HG02798 (cell line): ENCODE measurements at regions not wholly inside any gene's neighbourhood (a gene's known extent, or its start where the extent isn't known, plus 50 kb on each side); places are given as distances from the start of the nearest gene placed in this dataset.

Experiments
- ATAC-seq: cut with Tn5 transposase; IDR thresholded peaks from one replicate; pipeline ENCODE4 v1.9.1; 2021; ENCODE audit warnings: mild to moderate bottlenecking; ENCODE audit not compliant: unreplicated experiment, poor library complexity

DNA sequence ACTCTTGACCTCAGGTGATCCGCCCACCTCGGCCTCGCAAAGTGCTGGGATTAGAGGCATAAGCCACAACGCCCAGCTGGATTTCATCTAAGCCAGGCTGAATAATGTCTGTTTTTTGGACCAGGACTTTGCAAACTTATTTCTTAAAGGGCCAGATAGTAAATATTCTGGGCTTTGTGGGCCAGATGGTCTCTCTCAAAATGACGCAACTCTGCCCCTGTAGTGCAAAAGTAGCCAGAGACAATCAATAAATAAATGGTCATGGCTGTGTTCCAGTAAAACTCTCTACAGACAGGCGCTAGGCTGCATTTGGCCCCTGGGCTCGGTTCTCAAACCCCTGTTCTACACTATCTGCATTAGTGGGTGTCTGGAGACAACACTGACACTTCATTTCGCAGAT is 121.9 kb upstream of the CDH13 start:
- ATAC-seq, result no peak

DNA sequence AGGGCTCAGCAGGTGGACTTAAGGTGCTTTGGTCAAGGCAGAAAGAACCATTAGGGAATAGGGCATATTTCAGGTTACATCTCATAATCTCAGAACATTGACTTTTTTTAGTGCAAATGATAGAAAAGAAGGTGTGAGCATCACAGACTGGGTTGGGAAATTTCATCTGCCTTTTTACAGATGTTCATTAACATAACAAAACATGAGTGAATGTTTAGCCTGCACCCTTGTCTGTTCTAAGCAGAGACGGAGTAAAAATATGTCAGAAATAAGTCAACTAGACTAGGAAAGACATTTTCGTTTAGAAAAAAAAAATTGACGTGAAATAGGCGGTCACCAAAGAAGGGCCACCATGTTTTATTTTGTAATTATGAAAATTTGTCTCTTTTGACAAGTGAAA is 127.5 kb upstream of the CDH13 start:
- no peak for ATAC-seq

DNA sequence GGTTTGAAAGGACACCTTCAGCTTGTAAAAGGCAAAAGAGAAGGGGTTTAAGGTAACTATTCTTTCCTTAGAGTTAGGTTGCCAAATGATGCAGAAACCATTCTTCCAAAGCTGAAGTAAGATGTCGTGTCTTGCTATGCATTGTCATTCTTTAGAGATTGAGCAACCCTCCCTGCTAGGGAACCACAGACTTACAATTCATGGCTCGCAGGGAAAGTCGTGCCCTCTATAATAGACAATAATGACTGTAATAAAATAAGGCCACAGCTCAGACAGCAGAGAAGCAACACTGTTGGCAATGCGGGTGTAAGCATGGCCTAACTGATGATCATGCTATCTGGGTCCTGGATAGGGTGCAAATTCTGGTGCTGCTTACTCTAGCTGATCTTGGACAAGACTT is 129.6 kb upstream of the CDH13 start:
- no peak for ATAC-seq

DNA sequence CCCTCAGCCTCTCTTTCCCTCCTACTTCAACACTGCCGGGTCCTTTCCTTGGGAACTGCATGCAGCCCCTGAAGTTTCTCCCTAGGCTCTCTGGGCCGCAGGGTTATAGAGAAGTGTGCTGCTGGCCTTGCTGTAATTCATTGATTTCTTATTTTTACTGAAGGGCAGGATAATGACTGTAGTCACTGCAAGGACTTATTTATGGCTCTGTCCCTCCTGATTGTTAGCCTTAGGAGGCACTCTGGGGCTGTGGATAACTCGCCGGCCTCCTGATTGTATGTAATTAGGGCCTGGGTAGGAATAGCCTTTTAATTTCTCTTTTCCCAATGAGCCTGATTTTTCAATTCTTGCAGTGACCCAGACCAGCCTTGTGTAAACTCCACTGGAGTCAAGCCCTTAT is 138.3 kb upstream of the CDH13 start:
- ATAC-seq, result no peak

GRCh38 chr16:82481455-82481854 is 145.3 kb upstream of the CDH13 start:
- no peak for ATAC-seq

- no peak for ATAC-seq
Observed at GRCh38 chr16:82476786-82477185, 150.0 kb upstream of the CDH13 start.

- ATAC-seq, result no peak
Observed at GRCh38 chr16:82470620-82471152, 156.1 kb upstream of the CDH13 start.

DNA sequence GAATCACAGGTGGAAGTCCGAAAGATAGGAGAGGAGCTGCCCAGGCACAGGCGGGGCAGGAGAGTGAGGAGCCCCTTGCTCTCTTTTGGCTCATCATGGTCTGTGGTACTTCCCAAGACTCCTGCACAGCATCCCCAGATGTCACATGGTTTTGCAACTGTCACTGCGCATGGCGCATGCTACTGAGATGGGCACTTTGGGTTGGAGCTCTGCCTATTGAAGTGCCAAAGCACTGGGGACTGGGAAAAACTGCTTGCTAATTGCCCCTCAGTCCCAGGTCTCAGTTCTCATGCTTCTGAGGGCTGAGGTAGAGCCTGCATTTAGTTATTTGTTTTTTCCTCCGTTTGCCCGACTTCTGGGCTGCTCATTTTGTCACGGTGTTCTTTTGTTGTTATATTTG is 156.8 kb upstream of the CDH13 start:
- no peak for ATAC-seq

DNA sequence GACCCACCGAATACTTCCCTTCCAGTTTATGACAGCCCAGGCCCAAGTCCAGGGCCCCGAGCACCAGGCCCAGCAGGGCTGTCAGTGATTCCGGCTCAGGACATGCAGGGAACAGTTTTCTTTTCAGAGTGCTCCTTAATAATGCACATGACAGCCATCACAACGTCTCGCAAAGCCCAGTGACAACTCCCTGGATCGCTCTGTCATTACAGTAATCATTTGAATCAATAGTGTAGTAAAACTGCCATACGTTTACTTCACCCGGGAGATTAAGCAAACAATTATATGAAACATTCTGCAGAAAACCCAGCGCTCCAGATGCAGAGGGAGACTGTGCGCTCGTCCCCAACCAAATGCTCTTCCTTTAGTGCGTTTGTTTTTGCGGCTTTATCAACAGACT is 162.6 kb upstream of the CDH13 start:
- no peak for ATAC-seq

DNA sequence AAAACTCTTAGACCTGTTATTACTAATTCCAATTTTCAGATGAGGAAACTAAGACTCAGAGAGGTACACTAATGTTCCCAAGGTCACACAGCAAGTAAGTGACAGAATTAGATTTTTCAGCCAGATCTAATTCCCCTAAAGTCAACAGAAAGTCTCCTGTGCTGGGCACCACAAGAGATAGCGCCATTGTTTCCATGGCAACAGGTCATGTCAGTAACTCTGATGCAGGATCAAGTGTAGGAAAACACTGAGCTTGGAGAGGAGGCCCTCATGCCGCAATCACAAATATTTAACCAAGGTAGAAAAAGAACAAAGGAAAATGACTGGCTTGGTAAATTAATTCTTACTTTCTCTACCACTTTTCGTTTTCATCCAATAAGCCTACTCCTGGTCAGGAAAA is 166.0 kb upstream of the CDH13 start:
- ATAC-seq, result no peak

GRCh38 chr16:82459580-82460256 is 167.1 kb upstream of the CDH13 start:
- no peak for ATAC-seq

DNA sequence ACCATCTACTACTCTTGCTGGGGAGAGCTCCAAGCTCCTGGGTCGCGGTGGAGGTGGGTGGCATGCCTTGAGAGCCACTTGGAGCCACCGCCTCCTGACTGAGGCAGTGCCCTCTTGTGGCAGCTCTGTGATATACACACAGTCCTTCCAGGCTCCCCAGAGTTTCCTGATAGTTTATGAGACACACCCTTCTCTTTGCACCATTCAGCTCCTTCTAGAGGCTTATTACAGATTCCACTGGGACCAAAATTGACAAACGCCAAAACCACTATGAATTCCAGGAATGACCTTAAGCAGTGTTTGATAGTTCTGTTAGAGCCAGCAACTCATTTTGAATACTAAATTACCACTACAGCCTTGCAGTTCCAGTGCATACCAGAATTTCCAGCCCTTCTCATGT is 170.1 kb upstream of the CDH13 start:
- peak; percentile 84 for ATAC-seq

DNA sequence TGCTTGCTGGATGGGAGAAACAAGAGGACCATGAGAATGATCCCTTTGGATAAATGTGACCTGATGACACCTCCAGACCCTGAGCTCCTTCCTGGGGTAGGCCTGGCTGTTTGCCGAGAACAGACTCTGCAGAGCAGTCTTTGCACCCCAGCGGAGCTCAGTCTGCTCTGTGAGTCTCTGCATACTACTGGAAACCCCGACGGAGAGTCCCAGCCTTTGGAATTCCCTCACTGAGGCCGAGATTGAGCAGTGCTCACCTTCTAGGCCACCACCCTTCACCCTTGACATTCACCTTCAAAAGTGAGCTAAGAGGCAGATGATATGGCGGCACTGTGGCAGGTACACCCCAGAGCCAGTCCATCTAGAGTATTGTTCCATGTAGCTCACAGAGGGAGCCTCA is 172.2 kb upstream of the CDH13 start:
- ATAC-seq, result no peak

DNA sequence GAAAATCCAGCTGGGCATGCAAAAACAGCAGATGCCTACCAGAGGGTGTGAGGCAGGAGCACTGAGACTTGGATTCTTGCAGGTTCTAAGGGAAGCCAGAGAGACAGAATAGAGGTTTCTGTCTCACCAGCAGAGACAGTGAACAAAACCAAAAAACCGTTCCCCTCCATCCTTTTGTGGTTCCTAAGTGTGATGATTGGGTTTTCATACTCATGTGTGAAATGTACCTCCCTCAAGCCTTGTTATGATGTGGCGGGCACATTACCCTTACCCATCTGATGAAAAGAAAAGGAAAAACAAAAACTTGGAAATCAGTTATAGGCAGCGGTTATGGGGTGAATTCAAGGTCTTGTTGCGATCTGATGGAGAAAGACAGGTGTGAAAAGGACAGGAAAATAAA is 172.6 kb upstream of the CDH13 start:
- no peak for ATAC-seq

- ATAC-seq, result no peak
Observed at GRCh38 chr16:82452004-82452756, 174.6 kb upstream of the CDH13 start.

DNA sequence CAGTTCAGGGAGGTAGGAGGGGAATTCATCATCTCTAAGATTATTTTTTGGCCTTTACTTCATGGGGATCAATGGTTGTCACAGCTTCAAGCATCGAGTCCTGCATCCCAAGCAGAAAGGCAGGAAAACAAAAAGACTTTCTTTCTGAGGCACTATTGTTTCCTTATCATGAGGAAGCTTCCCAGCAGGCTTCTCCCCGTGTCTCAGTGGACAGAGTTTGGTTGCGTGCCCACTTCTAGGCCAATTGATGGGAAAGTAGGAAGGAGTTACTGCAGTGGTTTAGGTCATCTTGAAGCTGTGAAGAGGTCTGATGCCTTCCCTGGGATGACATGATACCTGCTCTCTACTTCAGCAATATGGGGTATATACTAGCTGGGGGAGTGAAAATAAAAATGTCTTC is 175.3 kb upstream of the CDH13 start:
- ATAC-seq, result no peak

DNA sequence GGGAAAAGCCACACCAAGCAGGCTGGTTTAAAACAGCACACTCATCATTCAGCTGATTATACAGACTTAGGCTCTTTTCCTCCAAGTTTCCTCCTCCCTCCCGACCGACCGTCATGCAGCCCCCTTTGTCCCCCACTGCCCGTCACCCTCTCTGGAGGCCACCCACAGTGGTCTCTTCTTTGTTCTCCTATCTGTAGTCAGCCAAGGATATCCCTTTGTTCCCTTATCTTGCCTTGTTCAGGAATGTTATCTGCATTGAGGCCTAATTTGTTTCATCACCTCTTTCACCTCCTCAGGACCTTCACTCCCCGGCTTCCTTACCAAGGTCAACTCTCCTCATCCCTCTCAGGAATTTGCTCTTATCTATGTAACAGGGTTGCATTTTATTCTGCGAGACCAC is 186.4 kb upstream of the CDH13 start:
- no peak for ATAC-seq

DNA sequence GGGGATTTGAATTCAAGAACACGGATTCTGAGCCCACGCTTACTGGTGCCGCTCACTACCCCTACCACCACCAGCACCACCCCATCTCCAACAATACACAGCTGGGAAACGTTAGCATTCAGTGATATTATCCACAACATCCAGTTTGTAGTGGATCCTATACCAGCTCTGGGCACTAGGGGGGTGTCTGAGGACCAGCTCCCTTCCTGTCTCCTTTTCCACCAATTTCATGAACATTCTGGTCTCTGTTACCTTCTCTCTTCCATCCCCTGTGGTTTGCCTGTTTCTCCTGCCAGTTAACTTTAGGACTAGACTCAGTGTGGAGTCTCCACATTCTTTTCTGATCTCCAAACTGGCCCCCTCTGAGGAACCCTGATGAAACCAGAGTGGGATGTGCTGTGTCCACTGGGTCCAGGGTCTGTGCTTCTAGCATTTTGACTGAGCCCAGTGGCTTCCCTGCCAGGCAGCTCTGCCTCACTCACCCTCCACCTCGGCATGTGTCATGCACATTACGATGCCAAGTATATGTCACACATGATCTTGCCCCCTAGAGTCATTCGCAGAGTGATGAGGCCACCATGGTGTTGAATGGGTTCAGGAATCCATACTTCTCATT is 187.0 kb upstream of the CDH13 start:
- no peak for ATAC-seq

GRCh38 chr16:82433042-82433441 is 193.7 kb upstream of the CDH13 start:
- no peak for ATAC-seq

- ATAC-seq, result no peak
Observed at GRCh38 chr16:82432261-82432660, 194.5 kb upstream of the CDH13 start.

DNA sequence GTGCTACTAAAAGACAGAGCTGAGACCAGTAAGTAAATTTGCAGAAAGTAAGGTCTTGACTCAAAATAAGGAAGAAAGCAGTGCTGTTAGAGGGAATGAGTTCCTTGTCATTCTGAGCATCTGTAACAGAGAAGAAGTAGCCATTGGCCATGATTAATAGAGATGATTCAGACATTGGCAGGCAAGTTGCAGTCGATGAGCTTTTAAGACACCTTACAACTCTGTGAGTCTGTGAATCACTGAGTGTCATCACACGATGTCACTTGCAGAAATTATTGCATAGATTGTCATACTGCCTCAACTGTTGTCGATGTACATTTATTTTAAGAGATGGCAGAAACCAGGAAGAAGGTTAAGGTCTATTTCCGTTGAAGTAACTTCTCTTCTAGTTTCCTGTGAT is 201.1 kb upstream of the CDH13 start:
- ATAC-seq, result no peak
